Brain microvascular endothelial cell (primary cell): ENCODE measurements at regions not wholly inside any gene's neighbourhood (a gene's known extent, or its start where the extent isn't known, plus 50 kb on each side); places are given as distances from the start of the nearest gene placed in this dataset.

Experiments used
- DNase-seq: peaks from one replicate; pipeline ENCODE4 v3.0.0-alpha.2; 2020
- H3K27ac ChIP-seq: fragments of 250-450 bp; sonication (Bioruptor Pico); 2 replicates; pipeline ENCODE4 v1.5.1; 2020; ENCODE audit warnings: mild to moderate bottlenecking, moderate library complexity
- H3K27me3 ChIP-seq: fragments of 250-450 bp; sonication (Bioruptor Pico); replicated peaks from 2 replicates; pipeline ENCODE4 v1.5.1; 2020; ENCODE audit warnings: mild to moderate bottlenecking
- H3K36me3 ChIP-seq: fragments of 250-450 bp; sonication (Bioruptor Pico); replicated peaks from 2 replicates; pipeline ENCODE4 v1.5.1; 2020; ENCODE audit warnings: mild to moderate bottlenecking
- H3K4me3 ChIP-seq: 2 replicates; pipeline ENCODE4 v1.5.1; 2011; ENCODE audit warnings: low read depth, mild to moderate bottlenecking, control low read depth, low read length, moderate library complexity
- CTCF ChIP-seq: IDR thresholded peaks from 2 replicates; pipeline ENCODE4 v1.5.1; 2011; ENCODE audit warnings: low read depth, mild to moderate bottlenecking, moderate library complexity, low read length, control low read depth, inconsistent platforms; ENCODE audit errors: missing control alignments
- in situ Hi-C: cut with HindIII; loops from 2 replicates; pipeline ENCODE4 v1.10.0; 2017; ENCODE audit warnings: low sequenced_read_pairs, low pct_ligation_motif_present

DNA sequence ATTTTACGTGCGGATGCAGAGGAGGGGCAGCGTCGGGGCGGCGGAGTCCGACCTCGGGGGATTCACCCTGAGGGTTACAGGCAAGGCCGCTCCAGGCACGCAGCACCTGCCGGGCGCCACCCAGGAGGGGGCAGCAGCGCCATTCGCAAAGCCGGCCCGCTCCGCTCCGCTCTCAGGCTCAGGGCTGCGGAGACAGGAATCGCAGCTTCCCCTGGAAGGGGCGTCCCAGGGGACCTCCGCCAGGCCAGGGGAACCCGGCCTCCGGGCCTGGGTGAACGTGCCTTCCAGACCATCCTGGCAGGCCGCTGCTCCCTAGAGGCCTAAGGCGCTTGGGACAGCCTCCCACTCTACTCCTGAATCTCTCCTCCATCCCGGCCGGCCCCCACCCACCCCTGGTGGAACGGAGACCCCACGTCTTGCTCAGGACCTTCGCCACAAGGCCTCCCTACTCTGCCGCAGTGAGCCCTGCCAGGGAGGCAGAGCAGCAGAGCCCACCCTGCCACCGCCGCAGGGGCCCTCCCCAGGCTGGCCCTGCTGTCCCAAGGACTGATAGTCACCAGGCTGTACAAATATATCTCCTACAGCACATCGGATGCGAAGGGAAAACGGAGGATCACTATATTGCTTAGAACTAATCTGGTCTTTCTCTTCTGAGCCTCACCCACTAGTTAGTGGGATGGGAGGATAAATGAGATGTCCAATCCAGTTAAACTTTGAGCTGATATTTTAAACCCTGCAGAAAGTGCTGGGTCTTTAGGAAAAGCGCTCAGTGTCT lies 115.0 kb downstream of the SMIM20 start:
- Histone ChIP-seq H3K4me3 (peak overlapping the region; percentile 30), H3K27me3 (no peaks in the 10 kb centered on the region), H3K27ac (no peak overlapping the region), H3K36me3 (no peaks in the 10 kb centered on the region)
- DNase-seq: no peak
- in situ Hi-C loops: no loop called here
- peak; percentile 90 for TF ChIP-seq CTCF

- no peak for DNase-seq
- Histone ChIP-seq H3K27me3 (no peaks in the 10 kb centered on the region), H3K27ac (no peak overlapping the region), H3K4me3 (no peak overlapping the region), H3K36me3 (no peaks in the 10 kb centered on the region)
- no peak for TF ChIP-seq CTCF
- in situ Hi-C loops: no loop called here
Measured at GRCh38 chr4:26029568-26030131, 115.6 kb downstream of the SMIM20 start.

- in situ Hi-C loops: no loop called here
- Histone ChIP-seq H3K27me3 (no peaks in the 10 kb centered on the region), H3K36me3 (no peaks in the 10 kb centered on the region), H3K27ac (no peak overlapping the region), H3K4me3 (no peak overlapping the region)
- TF ChIP-seq CTCF: no peak
- DNase-seq: no peak
Measured at GRCh38 chr4:26030260-26030667, 116.2 kb downstream of the SMIM20 start.

DNA sequence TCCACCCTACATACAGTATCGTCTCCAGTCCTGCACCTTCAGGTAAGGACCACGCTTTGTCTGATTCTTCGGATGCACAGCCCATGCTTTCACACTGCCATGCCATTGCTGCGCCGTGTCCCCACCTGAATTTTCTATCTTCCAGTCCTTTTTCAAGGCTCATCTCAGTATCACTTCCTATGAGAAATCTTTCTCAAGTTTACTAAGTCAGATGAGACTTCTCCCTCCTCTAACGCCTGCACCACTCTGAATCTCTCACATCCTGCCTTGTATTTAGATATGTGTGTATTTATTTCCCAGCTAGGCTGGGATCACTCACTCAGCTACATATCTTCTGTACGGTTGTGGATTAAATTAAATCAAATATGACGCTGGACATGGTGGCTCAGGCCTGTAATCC lies 116.8 kb downstream of the SMIM20 start:
- no peak overlapping the region for H3K27ac ChIP-seq
- no peak overlapping the region for H3K4me3 ChIP-seq
- in situ Hi-C loops: no loop called here
- DNase-seq: no peak
- H3K36me3 ChIP-seq: no peaks in the 10 kb centered on the region
- no peak for TF ChIP-seq CTCF
- no peaks in the 10 kb centered on the region for H3K27me3 ChIP-seq

GRCh38 chr4:26031704-26032103 lies 117.7 kb downstream of the SMIM20 start:
- no peak for TF ChIP-seq CTCF
- in situ Hi-C loops: no loop called here
- Histone ChIP-seq H3K36me3 (no peaks in the 10 kb centered on the region), H3K27me3 (no peaks in the 10 kb centered on the region), H3K27ac (peak overlapping the region; percentile 62), H3K4me3 (no peak overlapping the region)
- DNase-seq: no peak

GRCh38 chr4:26032142-26032541 lies 118.1 kb downstream of the SMIM20 start:
- DNase-seq: peak; percentile 48
- Histone ChIP-seq H3K36me3 (no peaks in the 10 kb centered on the region), H3K27me3 (no peaks in the 10 kb centered on the region), H3K27ac (peak overlapping the region; percentile 62), H3K4me3 (no peak overlapping the region)
- no peak for TF ChIP-seq CTCF
- in situ Hi-C loops: no loop called here
